GM12865 (cell line): ENCODE measurements at regions not wholly inside any gene's neighbourhood (a gene's known extent, or its start where the extent isn't known, plus 50 kb on each side); places are given as distances from the start of the nearest gene placed in this dataset.
"Not testable (repeated sequence)": the region's sequence is repeated elsewhere in the genome, so short reads cannot be mapped to it uniquely, and the experiment has no call there.

Experiments
- DNase-seq: peaks from one replicate; pipeline ENCODE4 v3.0.0; 2010; ENCODE audit warnings: low read depth
- H3K4me3 ChIP-seq: 2 replicates; pipeline ENCODE4 v1.5.1; 2011; ENCODE audit warnings: mild to moderate bottlenecking, low read depth, low read length, control low read depth
- TF ChIP-seq, protein P1 (sequence below): IDR thresholded peaks from 2 replicates; pipeline ENCODE4 v1.5.1; 2011; ENCODE audit warnings: low read length, control low read depth, low read depth, inconsistent platforms; ENCODE audit not compliant: insufficient read depth; ENCODE audit errors: missing control alignments

GRCh38 chr4:34412911-34413310 lies 1831.4 kb downstream of the ARAP2 start:
- DNase-seq: no peak
- H3K4me3 ChIP-seq: no peak overlapping the region
- TF ChIP-seq, protein P1, sequence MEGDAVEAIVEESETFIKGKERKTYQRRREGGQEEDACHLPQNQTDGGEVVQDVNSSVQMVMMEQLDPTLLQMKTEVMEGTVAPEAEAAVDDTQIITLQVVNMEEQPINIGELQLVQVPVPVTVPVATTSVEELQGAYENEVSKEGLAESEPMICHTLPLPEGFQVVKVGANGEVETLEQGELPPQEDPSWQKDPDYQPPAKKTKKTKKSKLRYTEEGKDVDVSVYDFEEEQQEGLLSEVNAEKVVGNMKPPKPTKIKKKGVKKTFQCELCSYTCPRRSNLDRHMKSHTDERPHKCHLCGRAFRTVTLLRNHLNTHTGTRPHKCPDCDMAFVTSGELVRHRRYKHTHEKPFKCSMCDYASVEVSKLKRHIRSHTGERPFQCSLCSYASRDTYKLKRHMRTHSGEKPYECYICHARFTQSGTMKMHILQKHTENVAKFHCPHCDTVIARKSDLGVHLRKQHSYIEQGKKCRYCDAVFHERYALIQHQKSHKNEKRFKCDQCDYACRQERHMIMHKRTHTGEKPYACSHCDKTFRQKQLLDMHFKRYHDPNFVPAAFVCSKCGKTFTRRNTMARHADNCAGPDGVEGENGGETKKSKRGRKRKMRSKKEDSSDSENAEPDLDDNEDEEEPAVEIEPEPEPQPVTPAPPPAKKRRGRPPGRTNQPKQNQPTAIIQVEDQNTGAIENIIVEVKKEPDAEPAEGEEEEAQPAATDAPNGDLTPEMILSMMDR: no peak

DNA sequence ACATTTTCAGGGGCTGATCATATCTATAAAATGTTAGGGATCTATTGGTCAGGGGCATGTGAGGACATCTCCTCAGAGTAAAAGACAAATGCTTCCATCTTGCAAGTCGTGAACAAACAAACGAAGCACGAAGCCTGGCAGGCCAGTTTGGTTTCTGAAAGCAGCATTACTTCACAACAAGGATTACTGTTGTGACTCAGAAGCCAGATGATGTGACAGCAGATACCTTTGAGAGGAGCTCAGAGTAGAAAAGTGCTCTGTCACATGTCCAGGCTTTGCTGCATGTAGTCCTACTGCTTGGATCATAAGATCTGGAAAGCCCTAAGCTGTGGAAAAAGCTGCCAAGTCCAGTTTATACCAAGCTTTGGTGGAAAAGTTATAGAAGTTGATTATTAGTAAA lies 1827.2 kb downstream of the ARAP2 start:
- no peak overlapping the region for H3K4me3 ChIP-seq
- TF ChIP-seq, protein P1: no peak
- DNase-seq: no peak

DNA sequence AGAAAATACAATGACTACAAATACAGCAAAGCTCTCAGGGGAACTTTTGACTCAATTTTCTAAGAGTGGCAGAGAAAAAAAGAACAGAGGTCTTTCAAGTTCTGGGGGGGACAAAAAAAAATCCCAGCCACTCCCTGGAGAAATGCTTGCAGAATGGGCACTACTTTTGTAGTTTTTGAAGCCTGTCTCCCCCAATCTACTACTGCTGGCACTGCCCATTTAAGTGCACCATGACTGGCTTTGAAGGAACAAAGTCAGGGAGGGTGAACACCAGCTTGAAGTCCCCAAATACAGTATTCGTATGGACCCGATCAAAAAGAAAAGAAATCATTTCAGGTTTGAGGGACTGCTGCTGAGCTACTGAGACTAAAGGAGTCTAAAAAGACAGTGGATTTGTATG lies 1824.4 kb downstream of the ARAP2 start:
- no peak for DNase-seq
- TF ChIP-seq, protein P1: no peak
- H3K4me3 ChIP-seq: no peak overlapping the region

GRCh38 chr4:34422472-34423175 lies 1821.7 kb downstream of the ARAP2 start:
- no peak overlapping the region for H3K4me3 ChIP-seq
- no peak for DNase-seq
- TF ChIP-seq, protein P1: no peak

DNA sequence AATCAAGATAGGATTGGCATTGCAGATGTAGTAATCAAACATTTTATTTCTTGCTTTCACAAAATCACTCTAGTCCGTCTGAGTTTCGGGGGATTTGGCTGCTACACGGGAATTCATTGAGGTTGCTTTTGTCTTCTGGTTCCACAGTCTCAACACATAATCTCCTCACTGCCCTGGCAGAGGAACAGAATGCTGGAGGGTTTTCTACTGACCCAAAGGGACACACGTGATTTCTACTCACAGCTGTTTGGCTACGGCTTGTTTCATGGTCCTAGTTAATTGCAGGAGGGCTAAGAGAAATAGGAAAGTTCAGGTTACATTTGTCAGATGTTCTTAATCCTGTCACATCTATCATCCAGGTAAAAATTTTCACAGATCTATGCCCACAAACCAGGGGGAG lies 1811.6 kb downstream of the ARAP2 start:
- DNase-seq: no peak
- no peak overlapping the region for H3K4me3 ChIP-seq
- TF ChIP-seq, protein P1: no peak

- H3K4me3 ChIP-seq: not testable (repeated sequence)
- DNase-seq: peak; percentile 0
Observed at GRCh38 chr4:34434377-34434776, 1809.9 kb downstream of the ARAP2 start.

DNA sequence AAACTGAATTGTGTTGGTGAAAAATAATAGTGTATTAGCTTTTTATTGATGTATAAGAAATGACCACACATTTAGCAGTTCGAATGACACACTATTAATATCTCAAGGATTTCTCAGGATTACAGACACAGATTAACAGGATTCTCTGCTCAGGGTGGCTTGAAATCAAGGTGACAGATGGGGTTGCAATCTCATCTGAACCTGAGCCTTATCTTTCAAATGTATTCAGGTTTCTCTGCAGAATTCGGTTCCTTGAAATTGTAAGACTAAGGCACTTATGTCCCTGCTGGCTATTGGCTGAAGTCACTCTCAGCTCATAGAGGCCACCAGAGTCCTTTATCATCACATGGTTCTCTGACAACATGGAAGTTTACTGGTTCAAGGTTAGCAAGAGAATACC lies 1780.1 kb downstream of the ARAP2 start:
- DNase-seq: no peak
- TF ChIP-seq, protein P1: no peak
- H3K4me3 ChIP-seq: no peak overlapping the region
